Astrocyte (in vitro differentiated cells and primary cell): ENCODE measurements at regions not wholly inside any gene's neighbourhood (a gene's known extent, or its start where the extent isn't known, plus 50 kb on each side); places are given as distances from the start of the nearest gene placed in this dataset.

Experiments used
- DNase-seq: peaks from one replicate; pipeline ENCODE4 v3.0.0-alpha.2; 2010; ENCODE audit warnings: low read depth
- FAIRE-seq: peaks from 2 replicates; lab custom pipeline; 2011; peaks lifted over from hg19 to GRCh38; lab: Jason Lieb, UNC
- H2AFZ ChIP-seq: 2 replicates; pipeline ENCODE4 v1.6.0; 2012; ENCODE audit warnings: low read depth, low read length, inconsistent platforms
- H3K27ac ChIP-seq: 2 replicates; pipeline ENCODE4 v1.5.1; 2011; ENCODE audit warnings: low read depth, low read length, inconsistent platforms
- H3K27me3 ChIP-seq: 2 replicates; pipeline ENCODE4 v1.6.0; 2011; ENCODE audit warnings: low read length, inconsistent platforms; ENCODE audit not compliant: insufficient read depth
- H3K36me3 ChIP-seq: 2 replicates; pipeline ENCODE4 v1.5.1; 2011; ENCODE audit warnings: low read length, inconsistent platforms; ENCODE audit not compliant: insufficient read depth
- H3K4me1 ChIP-seq: 2 replicates; pipeline ENCODE4 v1.5.1; 2011; ENCODE audit warnings: low read length, inconsistent platforms; ENCODE audit not compliant: insufficient read depth
- H3K4me2 ChIP-seq: 2 replicates; pipeline ENCODE4 v1.6.0; 2012; ENCODE audit warnings: low read length, inconsistent platforms
- H3K4me3 ChIP-seq: 2 replicates; pipeline ENCODE4 v1.5.1; 2011; ENCODE audit warnings: low read depth, mild to moderate bottlenecking, low read length, inconsistent platforms; ENCODE audit not compliant: insufficient read depth
- H3K79me2 ChIP-seq: 2 replicates; pipeline ENCODE4 v1.6.0; 2012; ENCODE audit warnings: mild to moderate bottlenecking, low read length, inconsistent platforms; ENCODE audit not compliant: insufficient read depth
- H3K9ac ChIP-seq: 2 replicates; pipeline ENCODE4 v1.6.0; 2012; ENCODE audit warnings: mild to moderate bottlenecking, low read length, inconsistent platforms
- H3K9me3 ChIP-seq: 2 replicates; pipeline ENCODE4 v1.5.1; 2012; ENCODE audit warnings: low read depth, mild to moderate bottlenecking, low read length, inconsistent platforms; ENCODE audit not compliant: insufficient read depth
- H4K20me1 ChIP-seq: 2 replicates; pipeline ENCODE4 v1.6.0; 2012; ENCODE audit warnings: low read length, inconsistent platforms; ENCODE audit not compliant: insufficient read depth
- H3K27ac Mint-ChIP-seq: one replicate; pipeline ENCODE4 v1.8.0; 2021; ENCODE audit warnings: mild to moderate bottlenecking, mixed read lengths; ENCODE audit not compliant: unreplicated experiment
- H3K27me3 Mint-ChIP-seq: one replicate; pipeline ENCODE4 v1.8.0; 2021; ENCODE audit warnings: low read depth, mixed read lengths; ENCODE audit not compliant: unreplicated experiment
- H3K36me3 Mint-ChIP-seq: one replicate; pipeline ENCODE4 v1.8.0; 2021; ENCODE audit warnings: low read depth, mixed read lengths; ENCODE audit not compliant: unreplicated experiment
- H3K4me1 Mint-ChIP-seq: one replicate; pipeline ENCODE4 v1.8.0; 2021; ENCODE audit warnings: low read depth, mixed read lengths; ENCODE audit not compliant: unreplicated experiment
- H3K4me3 Mint-ChIP-seq: one replicate; pipeline ENCODE4 v1.8.0; 2021; ENCODE audit warnings: mild to moderate bottlenecking, moderate library complexity, mixed read lengths; ENCODE audit not compliant: unreplicated experiment
- H3K9me3 Mint-ChIP-seq: one replicate; pipeline ENCODE4 v1.8.0; 2021; ENCODE audit warnings: mild to moderate bottlenecking, mixed read lengths; ENCODE audit not compliant: unreplicated experiment
- CTCF ChIP-seq: IDR thresholded peaks from 2 replicates; pipeline ENCODE4 v1.5.1; 2011; ENCODE audit warnings: low read depth, mild to moderate bottlenecking, inconsistent platforms, low read length, moderate library complexity; ENCODE audit not compliant: insufficient read depth
- EZH2 ChIP-seq: IDR thresholded peaks from 2 replicates; pipeline ENCODE4 v1.6.1; 2012; ENCODE audit warnings: mild to moderate bottlenecking, low read length, inconsistent platforms; ENCODE audit not compliant: insufficient read depth

GRCh38 chr10:61330669-61331068, 122.5 kb downstream of the TMEM26 start:
- H3K4me3 Mint-ChIP-seq: no peak overlapping the region
- peaks cover 3% of the 10 kb centered on the region for H3K9me3 Mint-ChIP-seq
- H3K36me3 ChIP-seq: no peaks in the 10 kb centered on the region
- no peaks in the 10 kb centered on the region for H4K20me1 ChIP-seq
- no peaks in the 10 kb centered on the region for H3K27me3 Mint-ChIP-seq
- no peaks in the 10 kb centered on the region for H3K79me2 ChIP-seq
- H3K36me3 Mint-ChIP-seq: no peaks in the 10 kb centered on the region
- no peak overlapping the region for H3K9ac ChIP-seq
- no peak overlapping the region for H2AFZ ChIP-seq
- H3K4me1 Mint-ChIP-seq: no peaks in the 10 kb centered on the region
- no peaks in the 10 kb centered on the region for H3K27me3 ChIP-seq
- DNase-seq (no peak), FAIRE-seq (no peak)
- H3K27ac Mint-ChIP-seq: no peak overlapping the region
- no peak overlapping the region for H3K4me3 ChIP-seq
- H3K4me1 ChIP-seq: no peaks in the 10 kb centered on the region
- no peak overlapping the region for H3K4me2 ChIP-seq
- no peak overlapping the region for H3K27ac ChIP-seq
- no peaks in the 10 kb centered on the region for H3K9me3 ChIP-seq
- no peak for TF ChIP-seq EZH2
- TF ChIP-seq CTCF: no peak

- H3K4me1 Mint-ChIP-seq: no peaks in the 10 kb centered on the region
- TF ChIP-seq CTCF (no peak), EZH2 (no peak)
- peak; percentile 17 for FAIRE-seq
- H3K27ac Mint-ChIP-seq: no peak overlapping the region
- no peaks in the 10 kb centered on the region for H3K36me3 Mint-ChIP-seq
- Histone ChIP-seq H3K9me3 (no peaks in the 10 kb centered on the region), H3K27ac (no peak overlapping the region), H3K4me2 (no peak overlapping the region), H3K4me1 (no peaks in the 10 kb centered on the region), H2AFZ (no peak overlapping the region), H4K20me1 (no peaks in the 10 kb centered on the region), H3K79me2 (no peaks in the 10 kb centered on the region), H3K27me3 (no peaks in the 10 kb centered on the region), H3K36me3 (no peaks in the 10 kb centered on the region), H3K9ac (no peak overlapping the region), H3K4me3 (no peak overlapping the region)
- H3K27me3 Mint-ChIP-seq: no peaks in the 10 kb centered on the region
- DNase-seq: no peak
- H3K9me3 Mint-ChIP-seq: peaks cover 3% of the 10 kb centered on the region
- no peak overlapping the region for H3K4me3 Mint-ChIP-seq
Measured at GRCh38 chr10:61329854-61330253, 123.3 kb downstream of the TMEM26 start.

GRCh38 chr10:61325223-61325960, 127.8 kb downstream of the TMEM26 start:
- Mint-ChIP-seq H3K9me3 (peaks cover 1% of the 10 kb centered on the region), H3K4me1 (no peaks in the 10 kb centered on the region)
- no peak for FAIRE-seq

More at GRCh38 chr10:61325223-61325960, 127.8 kb downstream of the TMEM26 start:
- no peaks in the 10 kb centered on the region for H3K4me1 ChIP-seq
- H3K36me3 ChIP-seq: no peaks in the 10 kb centered on the region
- Mint-ChIP-seq H3K36me3 (no peaks in the 10 kb centered on the region), H3K27me3 (no peaks in the 10 kb centered on the region), H3K4me3 (no peak overlapping the region), H3K27ac (no peak overlapping the region)
- H3K27me3 ChIP-seq: no peaks in the 10 kb centered on the region
- no peak overlapping the region for H3K9ac ChIP-seq
- no peaks in the 10 kb centered on the region for H3K9me3 ChIP-seq
- DNase-seq: no peak
- H3K79me2 ChIP-seq: no peaks in the 10 kb centered on the region
- H3K4me3 ChIP-seq: no peak overlapping the region
- no peaks in the 10 kb centered on the region for H4K20me1 ChIP-seq
- no peak overlapping the region for H2AFZ ChIP-seq
- H3K27ac ChIP-seq: no peak overlapping the region
- H3K4me2 ChIP-seq: no peak overlapping the region
- TF ChIP-seq EZH2 (no peak), CTCF (no peak)
